Central memory CD4-positive, alpha-beta T cell (primary cell): ENCODE measurements at regions not wholly inside any gene's neighbourhood (a gene's known extent, or its start where the extent isn't known, plus 50 kb on each side); places are given as distances from the start of the nearest gene placed in this dataset.

Experiments used
- DNase-seq: peaks from one replicate; pipeline ENCODE4 v3.0.0; 2022

DNA sequence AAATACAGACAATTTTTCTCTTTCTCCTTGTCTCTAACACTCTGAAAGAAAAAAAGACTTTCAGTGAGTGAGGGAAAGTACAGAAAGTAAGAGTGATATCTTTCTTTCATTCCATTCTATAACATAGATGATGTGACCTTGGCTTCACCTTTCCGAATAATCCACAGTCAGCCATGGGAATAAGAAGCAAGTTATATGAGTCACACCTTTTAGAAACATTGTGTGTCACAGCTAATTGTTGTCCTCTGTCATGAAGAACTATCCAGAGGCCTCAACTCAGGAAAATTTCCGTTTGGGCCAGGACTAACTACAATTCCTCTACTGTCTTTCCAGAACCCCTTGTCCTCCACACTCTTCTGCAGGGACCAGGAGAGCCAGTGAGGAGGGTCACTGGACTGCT, 209.7 kb upstream of the FAR2 start:
- DNase-seq = no peak

DNA sequence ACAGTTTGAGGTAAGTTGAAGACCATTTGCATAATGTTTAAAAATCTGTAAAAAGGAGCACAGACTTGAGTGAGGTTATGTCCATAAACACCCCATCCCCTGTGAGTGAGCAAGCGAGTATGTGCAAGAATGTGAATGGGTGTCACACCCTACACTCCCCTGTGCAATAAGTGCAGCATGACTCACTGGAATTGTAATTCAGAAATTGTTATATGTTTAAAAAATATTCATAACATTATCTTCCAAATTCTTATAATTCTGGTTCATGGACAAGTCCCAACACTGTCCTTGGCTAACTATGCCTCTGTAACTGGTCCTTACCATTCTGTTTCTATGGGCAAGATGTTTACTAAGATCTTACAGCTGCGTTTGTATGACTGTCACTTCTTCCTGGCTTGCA, 207.8 kb upstream of the FAR2 start:
- no peak for DNase-seq

DNA sequence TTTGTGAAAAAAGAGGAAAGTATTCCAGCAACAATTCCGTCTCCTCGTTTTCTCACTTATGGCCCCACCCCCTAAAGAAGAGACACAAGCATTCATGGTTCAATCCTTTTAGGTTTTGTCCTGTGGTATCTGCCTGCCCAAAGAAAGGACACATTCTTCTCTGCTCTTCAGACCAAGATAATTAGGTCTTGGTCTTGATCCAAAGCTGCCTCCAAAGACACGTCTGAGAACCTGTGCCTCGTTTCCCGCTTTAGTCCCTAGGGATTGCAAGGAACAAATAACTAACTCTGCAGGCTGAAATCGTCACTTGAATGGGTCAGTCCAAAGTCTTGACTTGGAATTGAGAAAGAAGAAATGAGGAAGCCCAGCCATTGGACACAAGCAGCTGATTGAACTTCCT, 202.7 kb upstream of the FAR2 start:
- DNase-seq = no peak

DNA sequence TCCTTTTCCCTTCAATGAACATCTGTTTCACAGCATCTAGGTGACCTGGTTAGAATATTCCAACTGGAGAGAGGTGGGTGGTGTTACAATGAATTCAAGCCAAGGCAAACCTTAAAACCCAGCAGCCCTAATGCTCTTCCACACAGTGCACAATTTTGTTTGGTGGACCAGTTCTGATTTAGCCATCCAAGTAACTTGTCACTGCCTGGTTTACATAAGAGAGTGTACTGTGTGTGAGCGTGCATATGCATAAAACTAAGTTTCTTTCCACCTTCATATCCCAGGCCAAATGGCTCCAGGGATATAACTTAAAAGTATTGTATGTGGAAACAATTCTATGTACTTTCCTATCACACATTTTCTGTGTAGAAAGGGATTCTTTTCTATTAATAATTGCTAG, 200.4 kb upstream of the FAR2 start:
- no peak for DNase-seq

DNA sequence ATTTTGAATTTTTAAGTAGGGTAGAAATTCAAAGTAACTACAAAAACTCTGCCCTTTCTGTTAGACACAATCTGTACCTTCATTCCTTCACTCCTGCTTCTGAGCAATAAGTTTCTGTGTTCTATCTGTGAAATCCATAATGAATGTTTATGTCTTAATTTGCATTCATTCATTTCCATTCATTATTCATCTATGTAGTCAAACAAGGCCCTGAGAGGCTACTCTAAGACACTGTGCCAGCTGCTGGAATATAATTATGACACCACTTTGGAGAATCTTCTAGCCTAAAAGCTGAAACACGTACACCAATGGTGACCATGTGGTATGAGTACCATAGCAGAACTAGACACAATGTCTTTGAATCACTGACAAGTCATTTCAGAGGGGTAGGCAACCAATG, 199.9 kb upstream of the FAR2 start:
- no peak for DNase-seq

DNA sequence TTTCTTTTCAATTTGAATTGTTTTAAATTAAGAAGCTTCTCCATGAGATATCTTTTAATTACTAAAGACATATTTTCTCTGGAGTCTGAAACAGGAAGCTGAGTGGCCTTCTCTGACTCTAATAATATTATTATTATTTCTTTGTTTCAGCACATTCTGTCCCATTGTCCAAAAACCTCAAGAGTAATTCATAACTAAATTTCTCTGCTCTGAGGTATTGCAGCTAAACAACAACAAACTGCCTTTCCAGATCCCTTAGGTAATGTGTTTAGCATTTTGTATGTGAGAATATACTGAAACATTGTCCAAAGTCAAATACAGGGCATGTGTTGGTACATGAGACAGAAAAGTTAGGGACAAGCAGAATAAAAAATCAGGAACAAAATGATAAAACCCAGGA, 199.0 kb upstream of the FAR2 start:
- no peak for DNase-seq

DNA sequence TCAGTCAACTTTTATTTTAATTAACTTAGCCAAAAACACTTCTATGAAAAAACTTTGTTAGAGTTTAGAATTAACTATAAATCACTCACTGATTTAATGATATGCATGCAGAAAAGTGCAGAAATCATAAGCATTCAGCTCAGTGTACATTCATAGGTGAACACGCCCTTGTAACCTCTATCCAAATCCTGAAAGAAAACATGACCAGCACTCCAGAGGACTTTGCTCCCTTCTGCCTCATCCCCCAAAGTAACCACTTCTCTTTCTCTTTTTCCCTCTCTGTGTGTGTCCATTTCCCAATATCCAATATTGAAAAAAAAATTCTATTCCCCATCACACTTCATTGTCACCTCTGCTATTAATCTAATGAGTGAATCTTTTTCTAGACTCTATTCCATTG, 197.1 kb upstream of the FAR2 start:
- DNase-seq = no peak

DNA sequence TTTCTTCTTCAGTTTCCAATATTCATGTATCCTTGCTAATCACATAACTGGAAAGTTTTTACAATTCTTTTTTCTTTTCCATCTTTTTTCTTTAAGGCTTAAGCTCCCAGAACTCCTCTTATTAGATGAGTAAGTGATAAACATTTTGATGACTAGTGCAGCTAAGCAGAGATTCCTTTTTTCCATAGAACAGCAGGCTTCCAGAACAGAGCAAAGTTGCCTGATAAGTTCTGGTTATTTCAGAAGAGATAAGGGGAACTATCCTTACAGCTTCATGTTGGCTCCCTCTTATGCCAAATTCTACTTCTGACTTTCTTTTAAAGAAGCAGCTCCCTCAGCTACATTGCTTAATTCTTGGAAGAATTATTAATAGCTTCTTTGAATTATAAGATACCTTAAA, 194.7 kb upstream of the FAR2 start:
- no peak for DNase-seq

DNA sequence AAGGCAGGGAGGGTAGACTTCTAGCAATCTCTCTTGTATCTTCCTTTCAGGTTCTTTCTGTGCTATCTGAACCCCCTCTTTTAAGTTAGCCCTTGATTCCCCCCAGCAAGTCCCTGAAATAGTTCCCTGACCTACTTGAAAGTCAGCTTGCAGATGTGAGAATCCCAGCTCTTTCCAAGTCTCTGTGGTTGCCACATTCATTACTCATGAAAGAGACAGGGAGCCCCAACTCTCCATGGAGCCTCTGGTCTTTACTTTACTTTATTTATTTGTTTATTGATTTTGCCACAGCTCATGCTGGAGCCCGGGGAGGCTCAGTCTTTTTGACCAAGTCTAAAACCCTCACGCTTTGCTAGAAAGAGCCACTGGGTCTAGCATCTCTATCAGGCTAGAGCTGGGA, 193.6 kb upstream of the FAR2 start:
- no peak for DNase-seq

DNA sequence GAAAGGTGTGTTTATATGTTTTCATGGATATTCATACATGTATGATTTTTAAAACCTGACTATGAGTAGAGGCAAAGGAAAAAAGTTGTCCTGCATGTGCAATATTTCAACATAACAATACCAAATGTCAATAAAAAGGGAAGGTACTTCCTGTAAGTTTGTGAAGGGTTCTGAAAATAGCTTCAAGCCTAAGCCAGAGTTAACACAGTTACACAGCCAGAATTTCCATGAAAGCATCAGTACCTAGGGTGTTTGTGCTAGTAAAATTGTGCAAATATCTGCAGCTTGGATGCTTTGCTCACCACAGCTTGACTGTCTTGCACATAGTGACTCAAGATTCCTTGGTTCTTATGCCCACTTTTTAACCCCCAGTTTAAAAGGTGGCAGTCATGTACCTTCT, 193.1 kb upstream of the FAR2 start:
- no peak for DNase-seq

DNA sequence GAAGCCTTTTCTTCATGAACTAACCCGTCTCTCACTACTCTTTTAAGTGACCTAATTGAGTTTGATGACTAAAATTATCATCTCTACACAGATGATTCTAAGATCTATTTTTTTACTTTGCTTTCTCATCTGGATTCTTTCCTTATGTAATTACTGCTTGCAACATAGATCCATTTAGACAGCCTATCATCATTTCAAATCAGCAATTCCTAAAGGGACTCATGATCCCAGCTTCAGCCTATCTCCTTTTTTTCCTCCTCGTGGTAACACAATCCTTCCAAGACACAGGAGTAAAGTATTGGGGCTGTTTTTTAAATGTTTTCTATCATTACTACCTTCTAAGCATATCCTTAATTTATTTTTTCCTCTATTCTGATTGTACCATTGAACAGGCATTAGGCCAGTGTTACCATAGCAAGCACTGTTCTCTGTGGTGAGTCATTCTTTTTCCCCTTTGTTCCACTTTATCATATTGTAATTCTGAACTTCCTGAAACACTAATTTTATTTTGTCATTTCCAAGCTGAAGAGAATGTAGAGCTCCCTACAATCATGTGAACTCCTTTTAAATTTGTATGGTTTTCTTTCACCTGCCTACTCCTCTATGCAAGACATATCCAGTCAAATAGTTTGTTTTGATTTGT, 190.4 kb upstream of the FAR2 start:
- no peak for DNase-seq

DNA sequence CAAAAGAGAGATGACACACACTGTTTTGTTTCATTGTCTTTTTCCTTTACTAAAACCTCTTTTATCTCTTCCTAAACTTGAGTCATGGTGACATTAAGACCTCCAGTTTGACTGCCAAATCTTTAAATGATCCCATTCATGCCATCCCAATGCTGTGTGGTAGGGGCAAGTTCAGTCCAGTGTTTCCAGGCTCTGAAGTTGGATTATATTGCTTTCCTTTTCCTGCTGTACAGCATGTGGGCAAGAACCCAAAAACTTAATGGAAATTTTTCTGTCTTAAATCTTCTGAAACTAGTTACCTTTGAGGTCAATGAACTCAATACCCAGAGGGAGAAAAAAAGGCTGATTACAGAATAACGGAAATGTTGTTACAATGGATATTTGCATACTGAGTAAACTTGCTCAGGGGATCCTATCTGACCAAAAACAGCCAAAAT, 187.1 kb upstream of the FAR2 start:
- DNase-seq = no peak

DNA sequence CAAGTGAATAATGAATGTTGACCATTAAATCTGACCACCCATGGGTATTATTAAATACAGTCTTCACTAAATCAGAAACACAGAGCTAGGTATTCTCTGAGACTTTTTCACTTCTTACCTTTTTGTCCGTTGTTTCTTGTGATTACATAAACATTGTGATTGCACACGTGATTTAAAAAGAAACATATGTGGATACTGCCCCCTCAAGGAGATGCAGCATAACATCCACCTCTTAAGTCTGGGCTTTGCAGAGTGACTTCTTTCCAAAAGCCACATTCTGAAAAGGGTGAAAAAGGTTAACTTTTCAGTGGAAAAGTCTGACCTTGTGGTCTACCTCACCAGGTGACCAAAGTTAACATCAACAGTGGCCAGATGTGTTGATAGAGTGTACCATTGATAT, 185.5 kb upstream of the FAR2 start:
- DNase-seq = no peak

DNA sequence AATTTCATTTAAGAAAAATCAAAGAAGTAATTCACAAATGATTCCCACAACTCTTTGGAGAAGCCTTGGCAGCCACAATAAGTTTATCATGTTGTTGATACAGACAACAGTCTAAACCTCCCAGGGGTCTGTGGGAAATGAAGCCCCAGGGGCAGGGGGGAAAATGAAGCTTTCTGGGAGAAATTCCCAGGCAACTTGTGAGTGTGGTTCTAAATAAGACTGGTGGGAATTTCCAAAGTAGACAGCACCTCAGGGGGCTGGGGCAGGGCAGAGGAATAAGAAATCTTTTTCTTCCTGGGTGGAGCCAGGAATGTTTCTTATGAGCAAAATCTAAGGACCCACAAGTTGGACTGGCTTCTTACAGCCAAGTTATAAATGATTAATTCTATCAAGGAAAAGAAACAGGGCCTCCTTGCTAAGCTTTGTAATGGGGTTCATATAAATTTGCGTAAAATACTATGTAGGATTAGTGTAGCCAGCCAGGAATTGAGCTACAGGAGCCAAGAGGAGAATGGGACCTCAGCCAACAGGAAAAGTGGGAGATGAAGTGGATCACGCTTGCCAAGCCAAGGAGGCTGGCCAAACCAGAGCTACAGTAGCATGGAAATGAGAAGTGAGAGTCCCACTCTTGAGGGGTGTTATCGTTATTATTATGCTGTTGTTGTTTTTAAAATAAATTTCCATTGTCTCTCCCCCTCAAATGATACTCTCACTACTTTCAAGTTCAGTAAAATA, 182.9 kb upstream of the FAR2 start:
- DNase-seq = no peak

DNA sequence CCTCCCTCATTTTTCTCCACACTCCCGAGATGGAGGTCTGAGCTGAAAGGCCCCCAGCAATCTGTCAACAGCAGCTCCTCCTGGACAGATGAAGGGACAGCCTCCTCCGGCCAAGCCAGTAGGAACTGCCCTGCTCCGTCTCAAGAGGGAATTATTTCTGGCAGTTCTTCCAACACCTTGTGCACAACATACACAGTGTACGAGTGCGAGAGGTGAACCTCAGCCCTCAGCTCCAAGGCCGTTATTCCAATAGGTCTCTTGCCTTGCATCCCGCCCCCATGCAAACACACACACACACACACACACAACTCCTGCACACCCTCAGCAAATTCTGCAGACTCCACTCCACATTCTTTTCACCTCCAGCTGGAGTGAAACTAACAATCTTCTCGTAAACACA, 181.7 kb upstream of the FAR2 start:
- DNase-seq = no peak

DNA sequence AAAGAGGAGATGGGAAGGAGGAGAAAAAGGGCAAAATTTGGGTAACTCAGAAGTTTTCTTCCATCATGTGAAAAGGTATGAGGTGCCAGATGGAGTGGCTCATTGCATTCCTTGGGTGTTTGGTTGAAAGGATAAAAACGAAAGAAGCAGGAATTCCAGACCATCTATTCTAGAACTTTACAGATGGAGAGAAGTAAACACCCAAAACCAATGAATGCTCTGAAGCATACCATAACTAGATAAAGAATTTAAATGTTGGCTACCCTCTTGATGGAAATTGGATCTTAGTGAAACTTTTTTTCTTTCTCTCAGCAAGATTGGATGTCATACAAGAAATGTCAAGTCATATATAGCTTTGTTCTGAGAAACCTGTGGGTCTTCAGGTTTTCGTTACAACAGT, 175.6 kb upstream of the FAR2 start:
- no peak for DNase-seq

DNA sequence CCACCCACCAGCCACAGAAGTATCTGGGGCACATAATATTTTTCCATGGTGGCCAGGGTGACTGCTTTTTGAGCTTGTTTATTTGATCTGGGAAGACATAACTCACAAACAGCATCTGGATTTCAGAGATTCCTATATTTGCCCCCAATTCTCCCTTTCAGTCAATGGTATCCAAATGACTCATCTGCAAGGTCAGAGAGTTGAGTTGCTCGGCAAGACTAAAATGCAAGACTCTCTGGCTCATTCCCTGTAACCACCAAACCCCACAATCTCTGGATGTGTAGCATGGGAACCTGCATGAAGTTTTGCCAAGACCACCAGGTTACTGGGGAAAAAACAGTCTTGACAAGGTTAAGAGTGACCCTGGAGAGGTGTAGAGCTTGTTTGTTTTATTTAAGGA, 174.9 kb upstream of the FAR2 start:
- DNase-seq = no peak

DNA sequence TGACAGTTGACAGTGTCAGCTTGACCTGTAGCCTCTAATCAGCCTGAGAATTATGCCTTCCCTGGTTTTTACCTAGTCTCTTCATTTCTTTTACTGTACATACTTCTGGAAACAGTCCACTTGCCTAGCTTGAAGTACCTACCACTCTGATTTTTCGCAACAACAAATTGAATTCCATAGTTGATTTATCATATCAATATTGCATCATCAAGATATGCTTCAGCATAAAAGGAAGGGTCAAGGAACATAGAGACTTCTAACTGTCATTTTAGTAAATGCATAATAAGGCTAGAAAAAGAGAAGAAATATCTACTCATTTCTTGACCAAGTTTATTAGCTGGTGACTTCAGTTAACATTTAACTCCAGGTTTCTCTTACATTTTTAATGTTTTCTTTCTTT, 174.2 kb upstream of the FAR2 start:
- DNase-seq = no peak

DNA sequence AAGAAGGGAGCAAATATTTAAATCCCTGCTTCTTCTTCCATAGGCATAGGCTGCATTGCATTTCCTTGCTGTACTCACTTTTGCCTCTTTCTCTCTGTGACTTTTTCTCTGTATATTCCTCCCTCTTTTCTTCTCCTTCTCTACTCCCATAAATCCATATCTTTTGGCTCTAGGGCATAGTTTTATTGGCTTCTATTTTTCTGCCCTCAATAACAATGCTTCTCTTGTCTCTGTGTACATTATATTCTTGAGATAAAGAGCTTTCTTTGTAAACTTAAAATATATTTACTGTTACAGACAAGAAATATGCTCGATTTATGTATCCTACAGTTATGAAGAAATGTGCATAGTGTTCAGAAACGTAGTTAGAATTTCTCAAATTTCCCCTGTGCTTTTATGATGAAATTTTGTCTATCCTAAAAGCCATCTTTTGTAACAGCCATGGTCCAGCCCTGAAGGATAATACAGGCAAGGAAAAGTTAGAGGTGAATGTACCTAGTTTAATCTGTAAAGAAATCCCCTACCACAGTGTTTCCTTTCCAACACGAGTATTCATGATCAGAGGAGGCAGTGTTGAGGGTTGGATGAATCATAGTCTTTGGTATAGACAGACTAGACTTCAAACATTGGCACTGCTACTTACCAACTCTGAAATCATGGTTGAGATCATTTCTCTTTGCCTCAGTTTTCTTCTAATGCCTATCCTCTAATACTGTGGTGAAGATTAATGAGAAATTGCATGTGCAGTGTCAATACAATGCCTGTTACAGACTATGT, 173.3 kb upstream of the FAR2 start:
- no peak for DNase-seq

DNA sequence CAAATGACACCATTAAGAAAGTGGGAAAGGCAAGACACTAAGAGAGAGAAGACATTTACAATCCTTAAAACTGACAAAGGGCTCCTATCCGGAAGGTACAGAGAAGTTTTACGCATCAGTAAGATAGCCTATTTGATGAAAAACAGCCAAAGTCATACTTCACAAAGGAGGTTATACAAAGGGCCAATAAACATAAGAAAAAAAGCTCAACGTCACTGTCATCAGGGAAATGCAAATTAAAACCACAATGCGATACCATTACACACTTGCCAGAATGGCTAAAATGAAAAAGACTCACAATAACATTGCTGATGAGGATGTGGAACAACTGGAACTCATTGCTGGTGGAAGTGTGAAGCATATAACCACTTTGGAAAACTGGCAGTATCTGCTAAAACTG, 168.6 kb upstream of the FAR2 start:
- DNase-seq = no peak

DNA sequence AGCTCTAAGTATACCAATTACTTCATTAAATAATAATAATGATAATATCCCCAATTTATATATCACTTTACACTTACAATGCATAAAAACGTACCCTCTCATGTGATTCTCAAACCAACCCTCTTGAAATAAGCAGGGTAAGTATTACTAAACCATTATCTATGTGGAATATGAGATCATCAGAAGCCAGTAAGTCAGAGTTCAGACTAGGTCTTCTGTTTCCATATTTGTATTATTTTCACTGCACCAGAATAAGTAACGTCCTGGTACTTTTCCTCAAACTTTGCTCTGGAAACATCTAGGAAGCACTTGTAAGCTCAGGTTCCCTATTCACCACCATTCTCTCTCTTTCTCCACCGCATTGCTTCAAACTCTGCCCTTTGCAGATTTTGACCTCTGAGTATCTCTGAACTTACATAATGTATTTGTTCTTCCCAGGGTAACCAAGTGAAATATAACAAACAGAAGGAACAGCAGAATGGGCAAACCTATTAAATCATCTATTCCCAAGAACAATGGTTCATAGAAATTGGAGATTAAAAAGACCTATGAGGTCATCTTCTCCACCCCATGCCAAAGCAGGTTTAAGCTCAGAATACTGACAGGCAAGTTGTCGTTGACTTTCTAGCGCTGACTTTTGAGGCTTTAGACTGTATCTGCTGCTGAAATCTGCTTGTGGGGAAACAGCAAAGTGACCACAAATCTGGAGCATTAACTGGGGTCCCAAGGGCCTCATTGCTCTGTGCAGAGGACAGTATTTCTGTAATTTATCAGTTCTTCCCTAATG, 161.3 kb upstream of the FAR2 start:
- DNase-seq = no peak

DNA sequence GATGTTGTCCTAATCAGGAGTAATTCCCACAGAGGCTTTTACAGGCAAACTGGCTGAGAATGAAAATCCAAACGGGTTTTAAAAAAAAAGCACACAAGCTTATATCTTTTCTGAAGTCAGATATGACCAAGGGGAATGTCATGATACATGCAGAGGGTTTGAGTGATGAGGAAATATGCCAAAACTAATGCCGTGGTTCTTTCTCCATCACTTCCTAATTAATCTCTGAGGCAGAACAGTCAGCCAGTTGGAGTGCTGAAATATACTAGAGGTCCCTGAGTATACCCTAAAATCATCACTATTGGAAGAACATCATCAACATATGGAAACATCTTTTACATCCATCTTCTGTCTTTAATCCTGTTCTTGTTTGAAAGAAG, 160.8 kb upstream of the FAR2 start:
- DNase-seq = no peak

DNA sequence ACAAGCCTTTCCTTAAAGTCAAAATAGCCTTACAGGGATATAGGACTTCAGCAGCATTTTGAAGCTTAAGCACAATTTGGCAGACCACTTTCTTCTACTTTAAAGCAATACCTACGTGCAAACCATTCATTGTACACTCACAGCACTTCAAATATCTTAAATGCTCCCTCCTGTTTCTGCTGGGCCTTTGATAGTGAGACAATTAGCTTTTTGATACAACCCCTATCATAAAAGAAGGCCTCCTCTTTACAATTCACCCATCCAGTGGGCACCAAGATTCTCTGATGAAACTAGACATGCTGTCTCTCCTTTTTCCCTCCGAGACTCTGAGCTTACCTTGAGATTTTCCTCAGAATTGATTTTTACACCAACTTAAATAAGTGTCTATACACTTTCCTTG, 157.5 kb upstream of the FAR2 start:
- no peak for DNase-seq
